ENCODE measurements at regions not wholly inside any gene's neighbourhood (a gene's known extent, or its start where the extent isn't known, plus 50 kb on each side); places are given as distances from the start of the nearest gene placed in this dataset.

- TF ChIP-seq CTCF (conservative IDR thresholded peaks at IDR 0.05), result no peak
- no peak for TF ChIP-seq EZH2 (IDR thresholded peaks at IDR 0.05; ENCODE audit: low read depth)
These were observed 232.7 kb upstream of the COPS8 start for GRCh38 chr2:236852977-236853374.
